GM12864 (cell line): ENCODE measurements at regions not wholly inside any gene's neighbourhood (a gene's known extent, or its start where the extent isn't known, plus 50 kb on each side); places are given as distances from the start of the nearest gene placed in this dataset.

Experiments
- DNase-seq: peaks from one replicate; pipeline ENCODE4 v3.0.0-alpha.2; 2011; ENCODE audit warnings: low read depth
- H3K4me3 ChIP-seq: 2 replicates; pipeline ENCODE4 v1.5.1; 2011; ENCODE audit warnings: mild to moderate bottlenecking, low read depth, low read length, control low read depth
- CTCF ChIP-seq: IDR thresholded peaks from 2 replicates; pipeline ENCODE4 v1.5.1; 2011; ENCODE audit warnings: low read depth, mild to moderate bottlenecking, moderate library complexity, low read length, control low read depth, inconsistent platforms; ENCODE audit errors: missing control alignments

GRCh38 chr4:123817025-123817688, 420.6 kb downstream of the SPRY1 start:
- H3K4me3 ChIP-seq = no peak overlapping the region
- no peak for TF ChIP-seq CTCF
- DNase-seq = no peak

GRCh38 chr4:123819362-123820035, 422.9 kb downstream of the SPRY1 start:
- no peak for DNase-seq
- no peak overlapping the region for H3K4me3 ChIP-seq
- TF ChIP-seq CTCF = no peak

- DNase-seq = no peak
- no peak overlapping the region for H3K4me3 ChIP-seq
- TF ChIP-seq CTCF = no peak
Measured at GRCh38 chr4:123821861-123822260, 425.3 kb downstream of the SPRY1 start.

- no peak overlapping the region for H3K4me3 ChIP-seq
- no peak for TF ChIP-seq CTCF
- DNase-seq = no peak
Measured at GRCh38 chr4:123822353-123822752, 425.8 kb downstream of the SPRY1 start.

- no peak overlapping the region for H3K4me3 ChIP-seq
- no peak for DNase-seq
- no peak for TF ChIP-seq CTCF
Measured at GRCh38 chr4:123823244-123823643, 426.6 kb downstream of the SPRY1 start.

GRCh38 chr4:123824524-123824923, 427.9 kb downstream of the SPRY1 start:
- no peak for TF ChIP-seq CTCF
- DNase-seq = no peak
- no peak overlapping the region for H3K4me3 ChIP-seq
